ENCODE measurements at regions not wholly inside any gene's neighbourhood (a gene's known extent, or its start where the extent isn't known, plus 50 kb on each side); places are given as distances from the start of the nearest gene placed in this dataset.
"Not testable (repeated sequence)": the region's sequence is repeated elsewhere in the genome, so short reads cannot be mapped to it uniquely, and the experiment has no call there.

- DNase-seq (ENCODE audit: low spot score) = no peak
Measured at GRCh38 chr4:23533859-23534258, 356.0 kb downstream of the PPARGC1A start.

GRCh38 chr4:23516716-23517115 lies 373.1 kb downstream of the PPARGC1A start:
- DNase-seq (ENCODE audit: low spot score) = no peak

GRCh38 chr4:23504083-23504482 lies 385.8 kb downstream of the PPARGC1A start:
- no peak for DNase-seq (ENCODE audit: low spot score)

- DNase-seq (ENCODE audit: low spot score) = no peak
Measured at GRCh38 chr4:23500894-23501449, 388.9 kb downstream of the PPARGC1A start.

GRCh38 chr4:23485801-23486200 lies 404.0 kb downstream of the PPARGC1A start:
- no peak for DNase-seq (ENCODE audit: low spot score)

- no peak for DNase-seq (ENCODE audit: low spot score)
Measured at GRCh38 chr4:23484689-23485088, 405.2 kb downstream of the PPARGC1A start.

- DNase-seq (ENCODE audit: low spot score) = no peak
Measured at GRCh38 chr4:23483320-23483960, 406.4 kb downstream of the PPARGC1A start.

- DNase-seq (ENCODE audit: low spot score) = no peak
Measured at GRCh38 chr4:23481566-23481965, 408.3 kb downstream of the PPARGC1A start.

- DNase-seq (ENCODE audit: low spot score) = no peak
Measured at GRCh38 chr4:23477905-23478304, 411.9 kb downstream of the PPARGC1A start.

- DNase-seq (ENCODE audit: low spot score) = no peak
Measured at GRCh38 chr4:23476515-23477090, 413.2 kb downstream of the PPARGC1A start.

- DNase-seq (ENCODE audit: low spot score) = no peak
Measured at GRCh38 chr4:23463071-23463470, 426.8 kb downstream of the PPARGC1A start.

GRCh38 chr4:23458054-23458453 lies 431.8 kb downstream of the PPARGC1A start:
- DNase-seq (ENCODE audit: low spot score) = no peak

- DNase-seq (ENCODE audit: low spot score) = no peak
Measured at GRCh38 chr4:23456864-23457263, 433.0 kb downstream of the PPARGC1A start.

GRCh38 chr4:23455456-23456158 lies 434.2 kb downstream of the PPARGC1A start:
- peak; percentile 1 for DNase-seq (ENCODE audit: low spot score)

GRCh38 chr4:23441530-23442069 lies 448.2 kb downstream of the PPARGC1A start:
- no peak for DNase-seq (ENCODE audit: low spot score)

GRCh38 chr4:23438764-23439163 lies 451.1 kb downstream of the PPARGC1A start:
- no peak for DNase-seq (ENCODE audit: low spot score)

GRCh38 chr4:23429497-23429896 lies 460.4 kb downstream of the PPARGC1A start:
- DNase-seq (ENCODE audit: low spot score) = no peak

GRCh38 chr4:23425570-23425969 lies 464.3 kb downstream of the PPARGC1A start:
- DNase-seq (ENCODE audit: low spot score) = no peak

- DNase-seq (ENCODE audit: low spot score) = no peak
Measured at GRCh38 chr4:23423540-23423939, 466.3 kb downstream of the PPARGC1A start.

GRCh38 chr4:23422878-23423277 lies 467.0 kb downstream of the PPARGC1A start:
- DNase-seq (ENCODE audit: low spot score) = no peak

GRCh38 chr4:23413631-23414030 lies 476.2 kb downstream of the PPARGC1A start:
- DNase-seq (ENCODE audit: low spot score) = peak; percentile 1

- no peak for DNase-seq (ENCODE audit: low spot score)
Measured at GRCh38 chr4:23412701-23413100, 477.1 kb downstream of the PPARGC1A start.

GRCh38 chr4:23408913-23409312 lies 480.9 kb downstream of the PPARGC1A start:
- DNase-seq (ENCODE audit: low spot score) = not testable (repeated sequence)
